Mesothelial cell of epicardium (in vitro differentiated cells): ENCODE measurements at regions not wholly inside any gene's neighbourhood (a gene's known extent, or its start where the extent isn't known, plus 50 kb on each side); places are given as distances from the start of the nearest gene placed in this dataset.

Experiments
- DNase-seq, 2 experiments: peaks; one replicate each; pipeline ENCODE4 v3.0.0; 2021; ENCODE audit warnings: low spot score in 2 of 2; ENCODE audit not compliant: unreplicated experiment in 2 of 2
- H3K27ac Mint-ChIP-seq: 2 replicates; pipeline ENCODE4 v1.8.0; 2021; ENCODE audit warnings: mixed read lengths
- H3K27me3 Mint-ChIP-seq: 2 replicates; pipeline ENCODE4 v1.8.0; 2021; ENCODE audit warnings: low read depth, mixed read lengths
- H3K36me3 Mint-ChIP-seq: 2 replicates; pipeline ENCODE4 v1.8.0; 2021; ENCODE audit warnings: mixed read lengths
- H3K4me1 Mint-ChIP-seq: 2 replicates; pipeline ENCODE4 v1.8.0; 2021; ENCODE audit warnings: mixed read lengths
- H3K4me3 Mint-ChIP-seq: 2 replicates; pipeline ENCODE4 v1.8.0; 2021; ENCODE audit warnings: mild to moderate bottlenecking, moderate library complexity, mixed read lengths
- H3K9me3 Mint-ChIP-seq: 2 replicates; pipeline ENCODE4 v1.8.0; 2021; ENCODE audit warnings: mixed read lengths
- CTCF ChIP-seq: fragments of 200-600 bp; sonication (generic); IDR thresholded peaks from one replicate; pipeline ENCODE4 v1.5.0; 2021; ENCODE audit warnings: antibody characterized with exemption; ENCODE audit not compliant: unreplicated experiment

GRCh38 chr13:110815471-110816204 is 99.2 kb downstream of the ANKRD10 start:
- Mint-ChIP-seq H3K27ac (no peak overlapping the region), H3K27me3 (peaks cover 7% of the 10 kb centered on the region), H3K4me1 (peaks cover 8% of the 10 kb centered on the region), H3K4me3 (no peak overlapping the region), H3K9me3 (no peaks in the 10 kb centered on the region), H3K36me3 (no peaks in the 10 kb centered on the region)
- TF ChIP-seq CTCF: no peak
- no peak for DNase-seq

- H3K4me1 Mint-ChIP-seq: peaks cover 8% of the 10 kb centered on the region
- TF ChIP-seq CTCF: no peak
- no peak overlapping the region for H3K4me3 Mint-ChIP-seq
- no peaks in the 10 kb centered on the region for H3K36me3 Mint-ChIP-seq
- H3K27me3 Mint-ChIP-seq: peaks cover 5% of the 10 kb centered on the region
- H3K9me3 Mint-ChIP-seq: no peaks in the 10 kb centered on the region
- DNase-seq: no peak
- no peak overlapping the region for H3K27ac Mint-ChIP-seq
Observed at GRCh38 chr13:110816500-110816899, 98.4 kb downstream of the ANKRD10 start.

GRCh38 chr13:110817143-110817542 is 97.7 kb downstream of the ANKRD10 start:
- H3K27me3 Mint-ChIP-seq: peaks cover 3% of the 10 kb centered on the region
- H3K4me3 Mint-ChIP-seq: no peak overlapping the region
- DNase-seq: no peak
- no peaks in the 10 kb centered on the region for H3K9me3 Mint-ChIP-seq
- no peak for TF ChIP-seq CTCF
- H3K27ac Mint-ChIP-seq: no peak overlapping the region
- H3K4me1 Mint-ChIP-seq: peaks cover 8% of the 10 kb centered on the region
- no peaks in the 10 kb centered on the region for H3K36me3 Mint-ChIP-seq

GRCh38 chr13:110818747-110819146 is 96.1 kb downstream of the ANKRD10 start:
- H3K36me3 Mint-ChIP-seq: no peaks in the 10 kb centered on the region
- H3K27me3 Mint-ChIP-seq: no peaks in the 10 kb centered on the region
- no peak overlapping the region for H3K4me3 Mint-ChIP-seq
- H3K4me1 Mint-ChIP-seq: peaks cover 8% of the 10 kb centered on the region
- TF ChIP-seq CTCF: no peak
- H3K9me3 Mint-ChIP-seq: no peaks in the 10 kb centered on the region
- DNase-seq: no peak
- H3K27ac Mint-ChIP-seq: no peak overlapping the region

- H3K4me3 Mint-ChIP-seq: no peak overlapping the region
- no peaks in the 10 kb centered on the region for H3K27me3 Mint-ChIP-seq
- peaks cover 8% of the 10 kb centered on the region for H3K4me1 Mint-ChIP-seq
- peak; percentile 51 to 85 for DNase-seq
- H3K36me3 Mint-ChIP-seq: no peaks in the 10 kb centered on the region
- TF ChIP-seq CTCF: peak; percentile 97
- no peaks in the 10 kb centered on the region for H3K9me3 Mint-ChIP-seq
- no peak overlapping the region for H3K27ac Mint-ChIP-seq
Observed at GRCh38 chr13:110819203-110820014, 95.5 kb downstream of the ANKRD10 start.
